ENCODE measurements at regions not wholly inside any gene's neighbourhood (a gene's known extent, or its start where the extent isn't known, plus 50 kb on each side); places are given as distances from the start of the nearest gene placed in this dataset.

DNA sequence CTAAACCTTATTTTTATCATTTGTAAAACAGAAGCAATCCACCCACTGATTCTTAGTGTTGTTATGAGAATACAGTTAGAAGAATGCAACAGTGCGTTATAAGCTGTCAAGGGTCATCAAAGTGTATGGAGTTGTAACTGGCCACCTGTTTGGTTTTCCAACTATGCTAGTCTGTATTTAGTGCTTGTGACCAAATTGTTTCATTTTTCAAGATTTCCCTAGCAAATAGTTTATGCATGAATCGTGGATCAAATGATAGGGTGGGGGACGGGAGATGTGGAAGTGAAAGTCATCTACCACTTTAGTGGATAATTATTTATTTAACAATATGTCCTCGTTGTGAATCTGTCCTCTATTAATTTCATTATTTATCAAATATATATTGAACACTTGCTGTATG is 175.4 kb upstream of the HDDC2 start:
- ChIA-PET CTCF (no interaction called here), POLR2A (ENCODE audit: unreplicated experiment) (no interaction called here)
- H3K4me1 ChIP-seq (ENCODE audit: insufficient read depth, low read length) = no peaks in the 10 kb centered on the region
- intact Hi-C loops (cut with micrococcal nuclease) = no loop called here
- no peak overlapping the region for H3K27ac ChIP-seq (ENCODE audit: low read length)
- H3K9me3 ChIP-seq (ENCODE audit: low read length) = no peaks in the 10 kb centered on the region
- H3K27me3 ChIP-seq (ENCODE audit: low read length) = peaks cover 6% of the 10 kb centered on the region; the same call in 1 of the 2 replicates
- no TSS peak for BruUV-seq (replicated peaks)
- no peaks in the 10 kb centered on the region for H3F3A ChIP-seq (ENCODE audit: low read length, unreplicated experiment)
- no peak overlapping the region for H2AFZ ChIP-seq (ENCODE audit: low read length)
- H3K79me2 ChIP-seq (ENCODE audit: low read length) = no peaks in the 10 kb centered on the region
- H3K4me2 ChIP-seq (ENCODE audit: low read length) = no peak overlapping the region
- no peaks in the 10 kb centered on the region for H3K36me3 ChIP-seq (ENCODE audit: low read depth, low read length)
- ATAC-seq (no peak), DNase-seq (no peak)
- no peak overlapping the region for H3K4me3 ChIP-seq (ENCODE audit: low read length)
- H3K9ac ChIP-seq (ENCODE audit: low read length) = no peak overlapping the region
- H4K20me1 ChIP-seq (ENCODE audit: low read length) = no peaks in the 10 kb centered on the region
- no peaks in the 10 kb centered on the region for H3K9me2 ChIP-seq (replicated peaks; ENCODE audit: low read length)
- no peak for TF ChIP-seq EZH2phosphoT487 (IDR thresholded peaks at IDR 0.05; ENCODE audit: borderline replicate concordance, low read length)

DNA sequence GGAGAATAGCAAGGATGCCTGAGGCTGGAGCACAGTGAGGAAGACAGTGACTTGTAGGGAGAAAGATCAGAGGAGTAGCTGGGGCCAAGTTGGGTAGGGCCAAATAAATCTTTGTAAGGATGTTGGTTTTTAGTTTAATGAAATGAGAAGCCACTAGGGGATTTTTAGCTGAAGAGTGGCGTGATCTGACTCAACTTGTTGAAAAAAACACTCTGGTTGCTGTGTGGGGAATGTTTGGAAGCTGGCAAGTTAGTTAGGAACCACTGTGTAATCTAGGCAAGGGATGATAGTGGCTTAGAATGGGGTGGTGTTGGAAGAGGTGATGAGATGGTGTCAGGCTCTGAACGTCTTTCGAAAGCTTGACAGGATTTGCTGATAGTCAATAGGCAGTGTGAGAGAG is 176.1 kb upstream of the HDDC2 start:
- Histone ChIP-seq H3F3A (ENCODE audit: low read length, unreplicated experiment) (no peaks in the 10 kb centered on the region), H3K4me1 (ENCODE audit: insufficient read depth, low read length) (no peaks in the 10 kb centered on the region), H4K20me1 (ENCODE audit: low read length) (no peaks in the 10 kb centered on the region), H3K27ac (ENCODE audit: low read length) (no peak overlapping the region), H3K27me3 (ENCODE audit: low read length) (peaks cover 6% of the 10 kb centered on the region; the same call in 1 of the 2 replicates), H3K36me3 (ENCODE audit: low read depth, low read length) (no peaks in the 10 kb centered on the region), H3K9ac (ENCODE audit: low read length) (no peak overlapping the region), H2AFZ (ENCODE audit: low read length) (no peak overlapping the region), H3K4me2 (ENCODE audit: low read length) (no peak overlapping the region), H3K9me2 (replicated peaks; ENCODE audit: low read length) (no peaks in the 10 kb centered on the region), H3K4me3 (ENCODE audit: low read length) (no peak overlapping the region), H3K9me3 (ENCODE audit: low read length) (no peaks in the 10 kb centered on the region), H3K79me2 (ENCODE audit: low read length) (no peaks in the 10 kb centered on the region)
- DNase-seq (no peak), ATAC-seq (no peak)
- intact Hi-C loops (cut with micrococcal nuclease) = no loop called here
- ChIA-PET CTCF (no interaction called here), POLR2A (ENCODE audit: unreplicated experiment) (no interaction called here)
- TF ChIP-seq, protein P1, sequence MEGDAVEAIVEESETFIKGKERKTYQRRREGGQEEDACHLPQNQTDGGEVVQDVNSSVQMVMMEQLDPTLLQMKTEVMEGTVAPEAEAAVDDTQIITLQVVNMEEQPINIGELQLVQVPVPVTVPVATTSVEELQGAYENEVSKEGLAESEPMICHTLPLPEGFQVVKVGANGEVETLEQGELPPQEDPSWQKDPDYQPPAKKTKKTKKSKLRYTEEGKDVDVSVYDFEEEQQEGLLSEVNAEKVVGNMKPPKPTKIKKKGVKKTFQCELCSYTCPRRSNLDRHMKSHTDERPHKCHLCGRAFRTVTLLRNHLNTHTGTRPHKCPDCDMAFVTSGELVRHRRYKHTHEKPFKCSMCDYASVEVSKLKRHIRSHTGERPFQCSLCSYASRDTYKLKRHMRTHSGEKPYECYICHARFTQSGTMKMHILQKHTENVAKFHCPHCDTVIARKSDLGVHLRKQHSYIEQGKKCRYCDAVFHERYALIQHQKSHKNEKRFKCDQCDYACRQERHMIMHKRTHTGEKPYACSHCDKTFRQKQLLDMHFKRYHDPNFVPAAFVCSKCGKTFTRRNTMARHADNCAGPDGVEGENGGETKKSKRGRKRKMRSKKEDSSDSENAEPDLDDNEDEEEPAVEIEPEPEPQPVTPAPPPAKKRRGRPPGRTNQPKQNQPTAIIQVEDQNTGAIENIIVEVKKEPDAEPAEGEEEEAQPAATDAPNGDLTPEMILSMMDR (conservative IDR thresholded peaks at IDR 0.05; ENCODE audit: low read depth, low read length) = no peak
- TF ChIP-seq EZH2phosphoT487 (IDR thresholded peaks at IDR 0.05; ENCODE audit: borderline replicate concordance, low read length) (no peak), EZH2 (IDR thresholded peaks at IDR 0.05; ENCODE audit: low read length, unreplicated experiment) (no peak)
- no TSS peak for BruUV-seq (replicated peaks)

DNA sequence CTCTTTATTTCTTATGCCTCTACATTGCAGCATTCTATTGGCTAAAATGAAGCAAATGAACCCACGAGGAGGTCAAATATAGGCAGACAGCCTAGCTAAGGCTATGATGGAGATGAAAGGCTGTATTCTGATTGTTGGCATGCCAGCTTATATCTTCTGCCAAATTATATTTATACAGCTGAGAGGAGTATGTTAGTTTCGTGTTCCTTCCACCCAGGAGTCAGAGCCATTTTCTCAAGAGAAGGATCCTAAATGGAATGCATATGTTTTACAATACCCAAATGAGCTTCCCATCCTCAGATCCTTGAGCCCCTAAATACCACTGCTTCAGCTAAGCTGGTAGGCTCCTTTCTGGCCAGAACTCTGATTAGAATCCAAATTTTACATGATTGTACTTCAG is 178.4 kb upstream of the HDDC2 start:
- intact Hi-C loops (cut with micrococcal nuclease) = no loop called here
- POLR2A ChIA-PET (ENCODE audit: unreplicated experiment) = no interaction called here
- ATAC-seq = no peak
- Histone ChIP-seq H3K9me2 (replicated peaks; ENCODE audit: low read length) (no peaks in the 10 kb centered on the region), H3K4me1 (ENCODE audit: insufficient read depth, low read length) (no peaks in the 10 kb centered on the region), H4K20me1 (ENCODE audit: low read length) (no peaks in the 10 kb centered on the region), H3K27me3 (ENCODE audit: low read length) (peaks cover 11% of the 10 kb centered on the region; the same call in 1 of the 2 replicates), H3K27ac (ENCODE audit: low read length) (no peak overlapping the region), H3K79me2 (ENCODE audit: low read length) (no peaks in the 10 kb centered on the region), H3K36me3 (ENCODE audit: low read depth, low read length) (no peaks in the 10 kb centered on the region), H2AFZ (ENCODE audit: low read length) (no peak overlapping the region), H3F3A (ENCODE audit: low read length, unreplicated experiment) (no peaks in the 10 kb centered on the region), H3K4me2 (ENCODE audit: low read length) (no peak overlapping the region), H3K9me3 (ENCODE audit: low read length) (no peaks in the 10 kb centered on the region), H3K9ac (ENCODE audit: low read length) (no peak overlapping the region), H3K4me3 (ENCODE audit: low read length) (no peak overlapping the region)
- no TSS peak for BruUV-seq (replicated peaks)
- TF ChIP-seq EZH2phosphoT487 (IDR thresholded peaks at IDR 0.05; ENCODE audit: borderline replicate concordance, low read length) (no peak), EZH2 (IDR thresholded peaks at IDR 0.05; ENCODE audit: low read length, unreplicated experiment) (no peak)
- TF ChIP-seq, protein P1 (conservative IDR thresholded peaks at IDR 0.05; ENCODE audit: low read depth, low read length) = no peak
- DNase-seq = no peak
- CTCF ChIA-PET = no interaction called here

Data from PC-3 (cell line).